HG03108 (cell line): ENCODE measurements at regions not wholly inside any gene's neighbourhood (a gene's known extent, or its start where the extent isn't known, plus 50 kb on each side); places are given as distances from the start of the nearest gene placed in this dataset.
"Not testable (repeated sequence)": the region's sequence is repeated elsewhere in the genome, so short reads cannot be mapped to it uniquely, and the experiment has no call there.

ENCODE experiments used
- ATAC-seq: cut with Tn5 transposase; IDR thresholded peaks from one replicate; pipeline ENCODE4 v1.9.1; 2021; ENCODE audit warnings: moderate library complexity; ENCODE audit not compliant: unreplicated experiment

DNA sequence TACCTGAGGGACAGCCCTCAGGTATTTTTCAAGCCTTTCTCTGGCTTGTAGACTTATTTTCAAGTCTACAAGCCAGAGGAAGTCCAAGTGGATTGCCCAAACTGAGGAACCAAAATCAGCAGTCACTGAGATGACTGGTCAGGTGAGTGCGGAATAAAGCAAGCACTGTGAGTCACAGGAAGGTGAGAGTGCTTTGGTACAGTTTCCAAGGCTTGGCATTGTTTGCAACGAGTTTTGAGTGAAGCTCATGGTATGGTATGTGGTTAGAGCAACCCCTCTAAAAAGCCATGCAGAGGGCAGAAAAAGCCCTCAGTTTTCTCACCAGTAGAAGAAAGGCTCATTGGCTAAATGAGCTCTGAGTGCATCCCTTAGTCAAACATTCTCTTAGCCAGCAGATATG lies 112.8 kb upstream of the EOLA2 start:
- no peak for ATAC-seq

DNA sequence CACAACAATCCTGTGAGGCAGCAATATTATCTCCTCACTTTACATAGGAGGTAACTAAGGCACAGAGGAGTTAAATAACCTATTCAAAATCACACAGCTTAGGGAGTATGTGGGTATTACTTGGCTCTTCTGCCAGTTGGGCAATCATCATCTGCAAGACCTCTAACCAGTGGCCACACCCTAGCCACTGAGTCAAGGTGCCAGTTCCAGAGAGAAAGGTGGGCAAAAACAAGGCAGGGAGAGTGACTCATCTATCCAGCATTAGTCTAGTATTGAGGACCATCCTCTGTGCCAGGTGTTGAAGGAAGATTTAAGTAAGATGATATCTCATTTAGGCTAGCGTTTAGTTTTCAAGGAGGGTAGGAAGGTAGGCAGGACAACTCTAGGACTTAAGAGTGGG lies 113.9 kb upstream of the EOLA2 start:
- ATAC-seq, result no peak

DNA sequence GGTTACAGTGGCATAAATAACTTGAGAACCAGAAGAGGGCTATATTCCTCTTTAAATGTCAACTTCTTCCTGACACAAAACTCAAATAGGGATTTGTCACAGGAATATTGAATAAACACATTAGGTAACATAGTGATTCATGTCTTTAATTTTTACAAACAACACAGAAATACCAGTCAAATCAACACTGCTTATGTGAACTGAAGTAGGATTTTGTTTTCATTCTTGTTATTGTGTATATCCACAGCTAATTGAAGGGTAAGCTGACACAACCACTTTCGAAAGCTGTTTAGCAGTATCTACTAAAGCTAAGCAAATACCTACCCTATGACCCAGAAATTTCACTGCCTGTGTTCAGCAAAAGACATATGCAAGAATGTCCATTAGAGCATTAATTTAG lies 120.4 kb upstream of the EOLA2 start:
- no peak for ATAC-seq

DNA sequence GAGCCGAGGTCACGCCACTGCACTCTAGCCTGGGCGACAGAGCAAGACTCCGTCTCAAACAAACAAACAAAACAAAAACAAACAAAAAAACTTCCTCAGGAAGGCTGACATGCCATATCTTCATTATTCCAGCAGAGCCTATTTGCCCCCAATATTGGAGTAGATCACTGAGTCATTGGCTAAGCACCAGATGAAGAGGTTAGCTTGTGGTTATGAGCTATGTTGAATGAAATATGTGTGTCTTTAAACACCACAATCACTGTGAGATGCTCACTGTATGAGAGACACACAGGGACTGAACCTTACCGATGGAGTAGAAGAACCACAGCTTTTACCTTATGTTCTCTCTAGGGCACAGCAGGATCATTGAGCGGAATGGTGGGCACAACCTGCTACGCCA lies 122.1 kb upstream of the EOLA2 start:
- ATAC-seq, result no peak

DNA sequence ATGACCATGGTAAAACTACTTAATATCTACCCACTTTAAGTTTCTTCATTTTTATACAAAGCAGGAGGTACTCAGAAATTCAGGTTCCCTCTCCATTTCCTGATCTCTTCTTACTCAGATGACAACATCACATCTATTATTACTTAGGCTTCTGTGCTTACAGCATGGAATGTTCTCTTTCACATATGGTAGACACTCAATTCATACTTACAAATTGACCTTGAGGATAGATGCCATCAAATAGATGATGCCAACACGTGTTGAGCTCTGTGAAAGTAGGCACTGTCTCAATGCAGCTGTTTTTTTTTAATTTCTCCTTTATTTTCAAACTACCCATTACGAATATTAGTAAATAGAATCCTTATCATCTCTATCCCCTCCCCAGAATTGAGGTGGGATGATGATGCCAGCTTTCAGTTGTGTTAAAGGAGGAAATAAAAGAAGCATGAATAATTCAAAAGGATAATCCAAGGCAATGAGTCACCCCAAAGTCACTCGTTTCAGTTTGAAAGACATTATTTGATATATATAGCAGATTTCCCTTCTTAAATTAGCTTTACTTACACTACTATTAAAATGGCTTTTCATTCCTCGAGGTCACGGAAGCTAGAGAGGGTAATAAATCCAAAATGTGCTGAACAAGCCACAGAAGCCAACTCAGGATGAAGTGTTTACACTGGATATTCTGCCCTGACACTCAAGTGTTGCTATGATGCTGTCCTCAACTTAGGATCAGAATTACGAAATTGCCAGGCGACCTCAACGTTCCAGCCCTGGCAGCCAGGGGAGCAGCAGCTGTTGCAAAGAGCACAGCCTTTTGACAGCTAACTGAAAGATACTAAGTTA lies 124.2 kb upstream of the EOLA2 start:
- no peak for ATAC-seq

DNA sequence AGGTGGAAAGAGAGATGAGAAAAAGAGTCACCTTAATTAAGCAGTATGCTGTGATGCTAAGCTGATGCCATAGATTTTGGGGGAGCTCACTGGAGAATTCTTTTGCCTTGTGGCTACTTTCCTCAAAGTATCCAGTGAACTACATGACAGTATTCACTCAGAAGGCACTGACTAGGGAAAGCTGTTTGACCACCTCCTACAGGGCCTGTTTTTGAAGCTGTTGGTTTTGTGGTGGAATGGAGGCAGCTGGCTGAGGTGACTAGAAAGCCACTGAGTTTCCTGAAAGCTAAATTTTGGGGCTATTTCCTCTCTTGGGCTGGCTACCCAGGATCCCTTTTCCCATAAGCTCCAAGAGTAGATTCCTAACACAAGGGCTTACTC lies 124.8 kb upstream of the EOLA2 start:
- ATAC-seq, result no peak

DNA sequence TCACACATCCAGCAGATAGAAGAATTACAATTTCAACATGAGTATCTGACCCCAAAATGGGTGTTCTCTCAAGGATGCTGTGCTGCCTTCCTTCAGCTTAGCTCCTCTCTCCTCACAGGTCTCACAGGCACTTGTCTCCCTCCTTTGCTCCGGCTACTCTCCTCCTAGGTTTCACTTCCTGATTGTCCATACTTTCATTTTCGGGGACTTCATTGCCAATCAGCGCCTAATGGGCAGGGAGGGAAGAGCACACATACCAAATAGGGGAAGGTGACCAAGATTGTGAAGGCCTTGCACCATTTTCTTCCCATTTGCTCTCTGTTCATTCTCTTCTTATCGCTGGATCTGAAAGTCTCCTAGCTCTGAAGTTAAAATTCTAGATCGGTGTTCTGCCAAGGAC lies 125.4 kb upstream of the EOLA2 start:
- ATAC-seq, result no peak

DNA sequence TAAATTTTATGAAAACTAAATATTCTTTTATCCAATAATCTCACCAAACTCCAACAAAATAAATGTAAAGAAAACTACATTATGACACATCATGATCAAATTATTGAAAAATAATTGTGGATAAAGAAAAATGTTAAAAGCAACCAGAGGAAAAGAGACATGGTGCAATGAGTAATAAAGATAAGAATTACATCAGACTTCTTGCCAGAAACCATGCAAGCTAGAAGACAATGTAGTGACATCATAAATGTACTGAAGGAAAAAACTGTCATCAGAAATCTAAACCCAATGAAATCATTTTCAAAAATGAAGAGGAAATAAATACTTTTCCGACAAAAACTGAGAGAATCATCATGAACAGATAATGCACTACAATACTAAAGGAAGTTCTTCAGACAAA lies 135.9 kb upstream of the EOLA2 start:
- no peak for ATAC-seq

DNA sequence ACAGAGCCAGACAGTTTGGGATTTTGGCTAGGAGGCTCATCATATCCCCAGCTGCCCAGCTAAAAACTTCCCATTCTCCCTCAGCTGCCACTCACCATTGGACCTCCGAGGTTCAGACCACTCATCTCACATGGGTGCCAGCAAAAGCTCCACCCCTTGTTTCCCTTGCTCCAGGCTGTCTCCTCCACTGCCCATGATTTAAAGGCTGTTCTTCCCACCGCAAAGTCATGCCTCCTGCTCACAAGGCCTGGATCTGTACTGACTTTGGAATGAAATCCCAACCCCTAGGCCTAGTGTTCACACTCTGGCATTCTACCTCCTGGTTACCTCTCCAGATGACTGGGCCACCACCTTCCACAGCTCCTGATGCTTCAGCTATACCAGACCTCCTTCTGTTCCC lies 142.2 kb upstream of the EOLA2 start:
- no peak for ATAC-seq

DNA sequence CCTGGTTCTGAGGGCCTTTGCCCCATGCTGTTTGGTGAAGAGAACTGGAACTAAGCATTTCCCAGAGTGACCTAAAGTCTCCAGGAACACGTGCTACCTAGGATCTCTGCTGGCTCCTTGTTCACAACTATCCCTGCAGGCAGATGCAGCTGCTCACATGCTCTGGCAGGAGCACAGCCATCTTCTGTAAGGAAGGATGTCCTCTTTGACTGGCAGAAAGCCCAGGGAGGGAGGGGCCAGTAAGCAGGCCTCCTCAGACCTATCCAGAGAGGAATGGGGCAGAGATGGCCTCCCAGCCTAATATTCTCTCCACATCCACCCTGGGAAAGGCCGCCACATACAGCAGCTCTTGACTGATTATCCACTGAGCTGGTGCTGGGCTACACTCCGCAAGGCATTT lies 142.8 kb upstream of the EOLA2 start:
- no peak for ATAC-seq

DNA sequence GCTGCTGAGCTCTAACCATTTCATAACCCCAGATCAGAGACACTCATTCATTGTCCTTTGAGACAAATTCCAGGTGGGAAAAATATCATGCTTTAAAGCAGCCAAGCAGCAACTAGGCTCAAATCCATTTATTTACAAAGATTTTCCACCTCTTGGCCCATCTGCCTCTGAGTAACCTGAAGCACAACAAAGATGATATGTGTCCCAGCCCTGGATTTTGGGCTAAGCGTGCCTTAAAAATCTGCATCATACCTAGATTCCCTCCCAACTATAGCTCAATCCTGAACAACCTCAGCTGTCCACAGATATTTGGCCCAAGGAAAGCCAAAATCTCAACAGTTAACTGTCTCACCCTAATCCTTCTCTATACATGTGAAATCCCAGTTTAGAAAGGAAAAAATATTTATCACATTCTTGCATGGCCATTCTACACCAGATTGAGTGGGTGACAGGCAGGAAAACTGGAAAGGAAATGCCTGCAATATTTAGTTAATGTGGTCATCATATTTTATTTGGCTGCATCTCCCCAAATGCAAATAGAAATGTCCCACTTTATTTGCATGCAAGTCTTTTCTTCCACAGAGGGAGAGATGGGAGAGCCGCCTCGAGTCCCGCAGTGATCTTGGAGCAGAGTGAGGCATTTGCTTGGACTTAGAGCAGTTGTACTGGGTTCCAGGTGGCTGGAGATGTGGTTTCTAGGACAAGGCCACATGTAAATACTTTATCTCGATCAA lies 146.4 kb upstream of the EOLA2 start:
- ATAC-seq, result no peak

DNA sequence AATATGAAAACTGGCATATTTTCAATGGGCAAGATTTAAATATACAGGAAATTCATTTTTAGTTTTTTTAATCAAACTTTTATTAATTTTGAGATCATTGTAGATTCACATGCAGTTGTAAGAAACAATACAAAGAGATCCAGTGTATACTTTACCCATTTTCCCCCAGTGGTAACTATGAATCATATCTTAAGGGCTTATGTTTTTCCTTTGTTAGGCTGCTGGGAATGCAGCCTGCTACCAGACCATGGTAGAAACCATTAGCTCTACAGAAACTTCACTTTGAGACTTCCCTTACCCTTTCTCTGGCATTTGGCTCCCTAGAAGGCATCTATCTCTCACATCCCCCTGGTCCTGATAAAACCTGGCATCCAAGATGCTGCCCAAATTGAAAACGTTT lies 147.6 kb upstream of the EOLA2 start:
- no peak for ATAC-seq

DNA sequence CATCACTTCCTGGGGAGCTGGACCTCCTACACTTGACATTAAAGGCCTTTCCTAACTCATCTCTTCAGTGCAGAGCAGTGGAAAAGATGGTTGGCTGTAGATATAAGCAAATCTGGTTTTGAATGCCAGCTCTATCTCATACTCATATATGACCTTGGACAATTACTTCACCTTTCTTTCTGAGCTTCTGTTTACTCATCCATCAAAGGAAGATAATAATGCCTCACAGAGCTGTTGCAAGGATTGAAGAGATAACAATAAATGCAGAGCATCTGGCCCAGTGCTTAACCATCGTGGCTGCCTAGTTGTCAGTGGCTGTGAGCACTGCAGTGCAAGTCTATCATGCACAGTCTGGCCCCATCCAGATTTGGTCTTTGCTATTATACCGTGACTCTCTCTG lies 148.1 kb upstream of the EOLA2 start:
- ATAC-seq, result no peak

DNA sequence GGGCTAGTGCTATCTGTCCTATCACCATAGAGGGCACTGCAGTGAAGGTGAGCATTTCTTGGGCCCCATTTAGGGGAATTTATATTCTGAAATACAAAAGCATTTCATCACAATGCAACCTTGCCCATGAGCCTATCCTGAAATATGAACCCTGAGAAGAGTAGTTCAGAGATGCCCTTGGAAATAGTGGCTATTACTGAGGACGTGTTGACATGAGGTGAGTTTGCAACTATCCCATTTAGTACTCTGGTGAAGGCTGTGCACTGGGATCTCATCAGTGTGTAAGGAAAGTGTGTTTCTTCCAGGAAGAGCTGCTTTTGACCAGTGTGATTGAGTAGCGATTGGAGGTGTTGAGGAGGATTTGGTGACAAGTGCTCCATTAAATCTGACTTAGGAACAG lies 149.3 kb upstream of the EOLA2 start:
- no peak for ATAC-seq

DNA sequence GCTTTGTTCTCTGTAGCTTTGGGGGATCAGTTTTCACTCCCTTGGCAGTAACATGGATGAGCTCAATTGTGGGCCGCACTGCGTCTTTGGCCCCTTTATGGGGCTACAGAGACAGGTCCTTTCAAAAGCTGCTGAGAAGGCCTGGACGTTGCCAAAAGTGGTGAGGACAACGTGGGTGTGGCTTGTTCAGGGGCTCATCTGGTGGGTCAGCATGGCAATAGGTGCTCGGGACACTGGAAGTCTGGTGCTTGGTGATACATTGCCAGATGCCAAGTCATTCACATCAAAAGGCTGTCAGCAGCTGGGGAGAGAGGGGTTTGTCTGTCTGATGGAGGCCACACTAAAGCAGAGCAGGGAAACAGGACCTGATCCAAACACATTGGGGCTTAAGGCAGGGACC lies 149.8 kb upstream of the EOLA2 start:
- no peak for ATAC-seq

DNA sequence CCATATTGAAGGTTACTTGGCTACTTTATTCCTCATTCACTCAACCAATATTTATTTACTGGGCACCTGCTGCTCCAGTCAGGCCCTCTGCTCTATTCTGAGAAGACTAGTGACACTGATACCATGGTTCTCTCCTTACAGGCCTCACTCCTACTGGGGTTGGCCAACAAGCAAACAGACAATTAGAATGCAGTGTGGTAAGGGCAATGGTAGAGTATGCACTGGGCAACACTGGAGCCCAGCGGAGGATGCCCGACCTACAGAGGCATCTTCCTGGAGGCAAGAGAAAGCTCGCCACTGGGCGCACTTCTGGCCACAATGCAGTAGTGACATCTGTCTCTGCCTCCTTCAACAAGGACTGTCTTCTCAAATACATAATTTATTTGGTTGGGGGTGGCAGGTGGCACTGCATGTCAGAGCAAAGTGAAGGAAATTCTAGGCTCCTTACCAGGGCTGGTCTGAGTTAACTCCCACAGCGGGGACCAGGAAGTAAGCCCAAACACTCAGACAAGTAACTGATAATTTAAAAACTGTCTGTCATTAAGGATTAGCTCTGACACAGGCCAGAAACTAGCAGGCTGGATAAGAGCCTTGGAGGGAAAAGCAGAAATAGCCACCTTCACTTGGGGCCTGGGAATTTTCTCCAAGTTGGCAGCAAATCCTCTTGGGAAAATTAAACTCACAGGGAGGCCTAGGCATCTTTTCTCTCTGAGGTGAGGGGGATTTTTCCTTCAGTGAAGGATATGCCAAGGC lies 150.7 kb upstream of the EOLA2 start:
- no peak for ATAC-seq

DNA sequence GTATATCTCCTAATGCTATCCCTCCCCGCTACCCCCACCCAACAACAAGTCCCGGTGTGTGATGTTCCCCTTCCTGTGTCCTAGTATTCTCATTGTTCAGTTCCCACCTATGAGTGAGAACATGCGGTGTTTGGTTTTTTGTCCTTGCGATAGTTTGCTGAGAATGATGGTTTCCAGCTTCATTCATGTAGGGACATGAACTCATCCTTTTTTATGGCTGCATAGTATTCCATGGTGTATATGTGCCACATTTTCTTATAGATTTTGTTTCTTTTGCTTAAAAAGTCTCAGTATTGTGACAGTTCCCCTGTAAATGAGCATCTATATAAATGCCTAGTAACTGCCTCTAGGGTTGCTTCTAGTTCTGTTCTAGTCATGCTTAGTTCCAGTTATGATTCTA lies 153.0 kb upstream of the EOLA2 start:
- ATAC-seq, result not testable (repeated sequence)

DNA sequence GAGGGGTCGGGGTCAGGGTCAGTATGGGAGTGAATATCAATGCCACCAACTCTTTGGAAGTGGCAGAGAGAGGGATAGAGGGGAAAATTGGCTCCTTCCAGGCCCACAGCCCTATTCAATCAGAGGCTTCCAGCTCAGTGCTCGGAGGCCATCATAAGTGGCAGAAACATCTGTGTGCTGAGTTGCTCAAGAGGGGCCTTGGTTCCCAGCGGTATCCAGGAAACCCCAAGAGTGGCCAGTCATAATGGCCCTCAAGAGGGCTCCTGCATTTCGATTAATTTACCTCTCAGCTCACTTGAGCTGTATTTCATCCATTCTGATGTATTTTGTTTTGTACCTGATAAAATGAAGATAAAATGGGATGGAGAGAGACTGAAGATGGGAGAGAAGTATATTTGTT lies 154.3 kb upstream of the EOLA2 start:
- no peak for ATAC-seq

DNA sequence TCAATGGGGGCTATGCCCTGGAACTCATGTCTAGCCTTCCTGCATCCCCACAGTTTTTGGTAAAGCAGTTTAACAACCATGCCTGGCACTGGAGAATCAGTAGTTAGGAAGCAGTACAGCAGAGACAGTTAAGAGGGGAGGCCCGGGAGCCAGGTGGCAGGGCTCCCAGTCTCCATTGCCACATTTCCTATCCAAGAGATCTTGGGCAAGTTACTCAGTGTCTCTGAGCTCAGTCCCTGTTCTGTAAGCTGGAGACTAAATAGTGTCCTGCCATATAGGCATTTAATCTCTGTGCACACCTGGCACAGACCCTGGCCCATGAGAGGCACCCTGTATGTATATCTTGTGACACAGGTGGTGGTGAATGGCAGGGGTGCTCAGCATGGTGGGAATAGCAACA lies 156.1 kb upstream of the EOLA2 start:
- no peak for ATAC-seq

DNA sequence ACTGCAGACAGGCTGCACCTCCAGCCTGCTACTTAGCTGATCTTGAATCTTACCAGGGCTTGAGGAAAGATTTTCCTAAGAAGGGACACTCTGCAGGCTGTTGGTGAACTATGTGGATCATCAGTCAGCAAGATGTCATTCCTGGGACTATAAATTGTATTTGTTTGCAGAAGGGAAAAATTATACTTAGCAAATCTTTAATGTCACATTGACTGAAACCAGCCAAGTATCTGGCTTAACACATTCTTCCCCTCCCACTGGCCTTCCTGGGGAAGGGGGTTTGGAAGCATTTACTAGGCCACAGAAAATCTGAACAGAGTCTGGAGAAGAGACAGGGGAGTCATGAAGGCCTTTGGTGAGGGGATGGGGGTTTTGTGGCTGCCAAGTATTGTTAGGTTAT lies 156.7 kb upstream of the EOLA2 start:
- ATAC-seq, result no peak

DNA sequence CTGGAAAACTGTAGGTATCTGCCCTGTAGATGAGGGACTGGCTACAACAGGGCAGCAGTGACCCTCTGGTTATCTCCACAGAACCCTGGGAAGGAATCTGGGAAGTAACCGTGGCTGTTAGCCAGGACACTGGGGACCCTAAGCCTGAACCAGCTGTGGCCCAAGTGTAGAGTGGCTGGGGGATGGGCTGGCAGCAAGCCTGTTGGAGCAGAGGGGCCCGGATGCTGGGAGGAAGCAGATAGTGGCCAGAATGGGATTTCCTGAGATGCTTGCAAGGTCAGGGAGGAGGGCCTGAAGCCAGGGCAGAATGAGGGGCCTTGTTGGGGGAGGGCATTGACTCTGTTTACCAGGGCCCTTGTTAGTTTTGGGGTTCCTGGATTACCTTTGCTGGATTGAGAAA lies 161.0 kb upstream of the EOLA2 start:
- no peak for ATAC-seq

DNA sequence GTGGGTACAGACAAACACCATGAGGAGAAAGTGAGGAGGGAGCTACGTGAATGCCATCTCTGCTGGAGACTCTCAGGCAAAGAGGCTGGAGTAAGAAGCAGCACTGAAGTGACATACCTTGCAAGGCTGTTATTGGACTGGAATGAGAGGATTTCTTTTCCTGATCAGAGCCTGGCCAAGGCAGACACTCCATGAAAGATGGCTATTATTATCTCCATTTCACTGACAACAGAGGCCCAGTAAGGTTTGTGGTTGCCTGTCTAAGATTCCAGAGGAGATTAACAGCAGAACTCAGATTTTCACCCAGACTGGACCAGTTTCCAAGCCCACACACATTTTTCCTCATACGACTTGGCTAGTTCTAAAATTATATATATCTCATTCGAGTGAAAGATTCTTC lies 162.0 kb upstream of the EOLA2 start:
- ATAC-seq, result no peak
